COLO668 (cell line): ENCODE measurements at regions not wholly inside any gene's neighbourhood (a gene's known extent, or its start where the extent isn't known, plus 50 kb on each side); places are given as distances from the start of the nearest gene placed in this dataset.
"Not testable (repeated sequence)": the region's sequence is repeated elsewhere in the genome, so short reads cannot be mapped to it uniquely, and the experiment has no call there.

ENCODE experiments used
- DNase-seq: peaks from one replicate; lab custom pipeline; 2025; ENCODE audit not compliant: unreplicated experiment; lab: John Stamatoyannopoulos, UW

DNA sequence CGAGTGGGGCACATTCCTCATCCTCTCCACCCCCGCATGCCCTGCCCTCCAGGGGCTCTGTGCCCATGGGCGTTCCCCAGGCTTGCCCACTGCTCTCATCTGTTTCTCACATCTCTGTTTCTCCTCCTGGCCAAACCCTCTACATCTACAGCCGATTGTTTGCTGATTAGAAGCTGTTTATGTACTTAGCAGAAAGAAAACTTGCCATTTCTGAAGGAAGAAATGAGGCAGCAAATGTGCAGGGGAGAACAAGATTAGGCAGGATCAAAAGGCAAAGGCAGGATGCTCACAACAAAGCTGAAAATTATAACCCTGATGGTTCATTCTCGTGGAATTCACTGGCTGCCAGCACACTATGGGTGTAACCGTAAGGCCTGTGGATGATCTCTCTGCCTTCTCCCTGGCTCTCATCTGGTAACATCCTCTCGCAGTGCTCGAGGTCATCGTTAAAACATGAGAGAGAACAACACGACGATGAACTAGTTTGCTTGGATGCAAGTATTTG, 111.6 kb upstream of the KLF14 start:
- DNase-seq = no peak

DNA sequence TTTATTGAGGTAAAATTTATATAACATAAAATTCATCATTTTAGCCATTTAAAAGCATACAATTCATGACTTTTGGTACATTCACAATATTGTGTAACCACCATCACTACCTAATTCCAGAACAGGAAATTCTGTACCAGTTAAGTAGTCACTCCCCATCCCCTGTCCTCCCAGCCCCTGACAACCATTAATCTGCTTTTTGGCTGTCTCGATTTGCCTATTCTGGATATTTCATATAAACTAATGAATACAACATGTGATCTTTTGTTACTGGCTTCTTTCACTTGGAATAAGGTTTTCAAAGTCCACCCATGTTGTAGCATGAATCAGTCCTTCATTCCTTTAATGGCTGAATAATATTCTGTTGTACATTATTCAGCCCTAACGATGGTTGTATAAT, 115.6 kb upstream of the KLF14 start:
- DNase-seq = no peak

DNA sequence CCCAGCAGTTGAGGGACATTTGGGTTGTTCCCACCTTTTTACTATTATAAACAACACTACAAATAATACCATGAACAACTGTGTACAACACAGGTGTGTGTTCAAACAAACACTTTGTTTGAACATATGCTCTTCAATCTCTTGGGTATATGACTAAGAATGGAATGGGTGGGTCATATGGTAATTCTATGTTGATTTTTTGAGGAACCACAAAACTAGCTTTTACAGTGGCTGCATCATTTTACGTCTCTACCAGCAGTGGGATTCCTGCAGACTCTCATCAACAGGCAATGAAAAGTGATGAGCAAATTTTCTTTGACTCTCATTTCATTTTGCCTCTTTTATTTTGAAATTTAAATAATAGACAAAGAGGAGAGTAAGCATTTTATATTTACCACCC, 116.9 kb upstream of the KLF14 start:
- no peak for DNase-seq

DNA sequence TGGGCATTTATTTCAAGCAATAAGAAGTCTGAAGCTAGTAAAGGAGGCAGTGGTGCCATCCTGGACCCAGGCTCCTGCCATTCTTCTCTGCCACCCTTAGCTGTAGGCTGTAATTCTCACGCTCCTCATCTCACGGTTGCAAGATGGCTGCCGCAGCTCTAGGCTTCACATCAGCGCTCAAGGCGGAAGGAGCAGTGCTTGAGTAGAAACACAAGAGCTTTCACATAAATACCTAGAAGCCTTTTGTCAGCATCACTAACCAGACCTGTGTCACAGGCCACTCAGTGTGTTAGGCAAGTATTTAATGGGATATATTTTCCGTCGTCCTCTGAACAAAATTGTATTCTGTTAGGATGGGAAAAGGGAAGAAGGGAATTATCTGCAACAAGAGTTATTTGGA, 118.9 kb upstream of the KLF14 start:
- no peak for DNase-seq

DNA sequence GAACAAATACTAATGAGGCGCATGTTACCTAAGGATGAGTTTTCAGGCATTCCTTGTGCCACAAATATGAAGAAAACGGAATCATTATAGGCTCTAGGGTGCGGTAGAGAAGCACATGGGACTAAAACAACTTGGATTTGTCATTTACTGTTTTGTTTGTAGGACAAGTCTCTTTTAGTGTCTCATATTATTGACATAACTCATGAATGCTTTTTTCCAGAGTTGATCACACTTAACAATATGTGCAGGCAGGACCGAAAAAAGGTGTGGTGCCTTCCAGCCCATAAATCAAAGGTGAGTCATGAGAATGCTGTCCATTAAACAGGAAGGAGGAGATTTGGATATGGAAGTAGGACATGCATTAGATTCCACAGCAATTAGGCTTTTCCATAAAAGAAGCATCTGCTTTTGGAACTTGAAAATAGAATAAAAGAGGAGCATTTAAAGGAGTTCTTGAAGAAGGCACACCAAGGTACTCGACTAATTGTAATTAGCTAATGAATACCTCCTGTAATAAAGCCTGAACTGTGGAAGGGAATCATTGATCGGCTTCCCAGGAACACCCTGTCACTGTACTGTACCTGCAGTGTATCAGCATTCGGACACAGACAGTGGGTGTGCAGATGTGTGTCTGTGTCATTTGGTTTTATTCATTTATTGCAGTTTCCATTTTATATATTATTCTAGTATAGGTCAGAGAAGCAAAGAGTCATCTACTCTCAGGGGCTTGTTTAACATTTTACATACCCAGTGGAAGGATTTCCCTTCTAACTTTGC, 119.7 kb upstream of the KLF14 start:
- DNase-seq = no peak

DNA sequence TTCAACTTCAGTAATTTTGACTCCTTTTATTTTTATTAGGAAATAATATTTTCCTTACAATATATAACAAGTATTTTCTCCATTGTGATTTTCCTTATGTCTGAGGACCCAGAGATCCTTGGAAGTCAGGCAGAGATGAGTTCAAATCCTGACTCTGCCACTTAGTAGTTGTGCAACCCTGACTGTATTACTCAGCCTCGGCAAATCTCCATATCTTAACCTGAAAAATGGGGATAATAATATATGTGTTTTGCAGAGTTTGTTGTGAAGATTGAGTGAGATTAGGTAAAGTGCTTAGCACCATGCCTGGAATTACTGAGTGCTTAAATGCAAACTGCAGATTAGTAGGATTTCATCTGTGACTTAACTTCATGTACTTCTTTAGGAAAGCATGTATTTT, 120.5 kb upstream of the KLF14 start:
- no peak for DNase-seq

DNA sequence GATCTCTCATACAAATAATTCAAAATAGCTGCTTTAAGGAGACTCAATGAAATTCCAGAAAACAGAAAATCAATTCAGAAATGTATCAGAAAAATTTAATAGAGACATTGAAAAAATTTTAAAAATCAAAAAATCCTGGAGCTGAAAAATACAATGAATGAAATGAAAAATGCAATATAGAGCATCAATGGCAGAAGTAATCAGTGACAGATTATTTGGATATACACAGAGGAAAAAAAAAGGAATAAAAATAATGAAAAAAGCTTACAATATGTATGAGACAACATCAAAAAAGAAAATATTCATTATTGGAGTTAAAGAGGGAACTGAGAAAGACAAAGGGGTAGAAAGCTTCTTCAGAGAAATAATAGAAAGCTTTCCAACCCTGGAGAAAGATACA, 122.9 kb upstream of the KLF14 start:
- DNase-seq = no peak

DNA sequence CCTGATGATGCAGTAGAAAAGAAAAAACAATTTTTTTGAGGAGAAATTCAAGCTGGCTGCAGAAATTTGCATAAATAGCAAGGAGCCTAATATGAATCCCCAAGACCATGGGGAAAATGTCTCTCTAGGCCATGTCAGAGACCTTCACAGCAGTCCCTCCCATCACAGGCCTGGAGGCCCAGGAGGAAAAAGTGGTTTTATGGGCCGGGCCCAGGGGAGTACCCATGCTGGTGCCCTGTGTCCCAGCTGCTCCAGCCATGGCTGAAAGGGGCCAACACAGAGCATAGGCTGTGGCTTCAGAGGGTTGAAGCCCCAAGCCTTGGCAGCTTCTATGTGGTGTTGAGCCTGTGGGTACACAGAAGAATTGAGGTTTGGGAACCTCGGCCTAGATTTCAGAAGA, 126.8 kb upstream of the KLF14 start:
- not testable (repeated sequence) for DNase-seq

DNA sequence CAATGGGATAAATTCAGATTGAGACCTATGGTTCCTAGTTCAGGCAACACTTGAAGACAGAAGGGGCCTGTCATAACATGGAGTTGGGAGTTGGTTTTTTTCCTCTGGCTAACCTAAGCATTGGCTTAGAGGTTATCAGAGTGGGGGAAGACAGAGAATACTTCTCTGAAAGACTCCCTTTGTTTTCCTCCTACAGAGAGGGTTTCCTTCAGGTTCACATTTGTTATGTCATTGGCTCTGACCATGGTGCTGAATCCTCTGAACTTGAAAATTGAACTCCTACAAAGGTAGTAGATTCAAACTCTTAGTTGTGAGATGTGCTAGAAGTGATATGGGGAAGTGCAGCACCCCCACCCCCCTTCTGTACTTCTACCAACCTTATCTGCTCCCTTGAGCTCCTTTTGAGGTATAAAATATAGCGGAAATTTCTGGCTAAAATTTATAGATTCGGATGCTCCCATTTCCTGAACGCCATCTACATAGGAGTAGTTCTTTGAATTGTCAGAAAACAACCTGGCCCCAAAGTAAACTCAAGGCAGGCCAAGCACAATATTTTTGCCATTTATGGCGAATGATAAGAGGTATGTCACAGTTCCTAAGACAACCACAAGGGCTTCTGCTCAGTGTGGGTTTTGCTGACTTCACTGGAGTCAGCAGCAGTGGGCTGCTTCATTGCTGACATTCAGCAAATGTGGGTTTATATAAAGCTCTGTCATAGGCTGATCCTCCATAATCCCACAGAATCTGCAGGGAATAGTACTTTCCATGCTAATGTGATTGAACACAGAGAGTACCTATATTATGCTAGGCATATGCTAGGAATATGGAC, 131.6 kb upstream of the KLF14 start:
- DNase-seq = no peak

DNA sequence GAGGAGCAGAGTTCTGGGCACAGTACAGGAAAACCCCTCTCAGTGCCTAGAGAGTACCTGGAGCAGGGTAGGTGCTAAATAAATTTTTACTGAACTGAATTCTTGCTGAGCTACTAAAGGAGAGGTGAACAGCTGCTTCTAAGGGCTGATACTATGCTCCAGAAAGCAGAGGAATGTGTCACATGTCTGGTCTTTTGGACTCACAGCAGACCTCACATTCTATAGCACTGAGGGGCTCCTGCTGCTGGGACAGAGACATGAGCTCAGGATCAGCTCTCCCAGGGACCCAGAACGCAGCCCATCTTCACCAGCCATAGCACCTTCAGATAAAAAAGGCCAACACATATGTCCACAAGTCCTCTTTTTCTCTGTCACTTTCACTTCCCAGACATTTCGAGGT, 133.0 kb upstream of the KLF14 start:
- no peak for DNase-seq

DNA sequence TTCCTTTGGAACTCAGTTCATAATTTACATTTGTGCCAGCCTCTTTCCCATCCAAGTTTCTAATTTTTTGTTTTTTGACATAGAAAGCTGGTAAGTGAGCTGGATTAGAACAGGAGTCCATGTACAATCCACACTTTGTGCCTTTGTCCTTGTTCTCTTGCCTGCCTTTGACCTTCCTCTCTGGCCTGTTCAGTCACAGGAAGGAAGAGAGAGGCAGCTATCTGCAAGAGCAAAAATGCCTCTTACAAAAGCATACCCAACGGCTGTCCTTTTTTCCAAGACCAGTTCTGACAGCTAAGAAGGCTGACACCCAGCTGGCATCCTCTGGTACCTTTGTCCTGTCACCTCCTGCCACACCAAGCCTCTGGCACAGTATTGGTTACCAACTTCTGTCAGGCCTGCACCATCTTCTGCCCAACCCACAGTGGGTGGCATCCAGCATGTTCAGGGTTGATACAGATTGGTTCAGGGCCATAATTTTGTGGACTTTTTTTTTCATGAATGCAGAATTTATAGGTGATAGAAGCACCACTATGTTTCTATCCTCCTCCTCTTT, 133.7 kb upstream of the KLF14 start:
- no peak for DNase-seq

DNA sequence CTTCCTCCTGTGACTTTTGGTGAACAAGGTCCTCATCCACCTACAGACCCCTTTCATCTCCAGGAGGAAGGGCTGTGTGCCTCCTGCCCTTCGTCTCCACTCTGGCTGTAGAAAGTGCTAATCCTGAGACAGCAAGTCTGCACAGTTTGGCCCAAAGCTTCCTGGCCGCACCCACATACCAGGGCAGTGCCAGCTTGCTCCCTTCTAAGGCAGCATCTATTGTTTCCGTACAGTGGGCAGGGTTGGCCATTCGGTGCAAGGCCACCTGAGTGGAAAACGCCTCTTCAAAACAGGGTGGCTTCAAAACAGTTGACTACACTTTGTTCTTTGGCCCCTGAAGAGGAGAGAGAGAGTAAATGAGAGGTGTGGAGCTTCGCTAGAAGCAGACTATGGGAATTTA, 134.1 kb upstream of the KLF14 start:
- DNase-seq = no peak

DNA sequence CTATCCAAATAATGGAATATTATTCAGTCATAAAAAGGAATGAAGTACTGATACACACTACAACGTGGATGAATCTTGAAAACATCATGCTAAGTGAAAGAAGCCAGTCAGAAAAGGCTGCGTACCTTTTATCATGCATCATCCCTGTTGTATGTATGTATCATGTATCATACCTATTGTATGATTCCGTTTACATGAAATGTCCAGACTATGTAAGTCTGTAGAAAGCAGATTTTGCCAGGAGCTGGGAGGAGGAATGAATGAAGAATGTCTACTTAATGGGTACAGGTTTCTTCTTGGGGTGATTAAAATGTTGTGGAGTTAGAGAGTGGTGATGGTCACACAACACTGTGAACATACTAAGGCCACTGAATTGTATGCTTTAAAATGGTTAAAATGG, 135.9 kb upstream of the KLF14 start:
- no peak for DNase-seq

DNA sequence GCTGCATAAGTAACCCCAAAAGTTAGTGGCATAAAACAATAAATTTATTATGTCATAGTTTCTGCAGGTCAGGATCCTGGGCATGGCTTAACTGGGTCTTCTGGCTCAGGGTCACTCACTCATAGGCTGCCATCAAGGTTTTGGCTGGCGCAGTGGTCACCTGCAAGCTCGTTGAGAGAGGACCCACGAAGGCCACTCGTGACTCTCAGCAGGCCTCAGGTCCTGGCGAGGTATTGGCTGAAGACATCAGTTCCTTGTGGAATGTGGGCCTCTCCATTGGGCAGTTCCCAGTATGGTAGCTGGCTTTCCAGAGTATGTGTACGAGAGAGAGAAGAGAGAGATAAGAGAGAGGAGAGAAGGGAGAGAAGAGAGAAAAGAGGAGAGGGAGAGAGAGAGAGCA, 138.3 kb upstream of the KLF14 start:
- DNase-seq = no peak

DNA sequence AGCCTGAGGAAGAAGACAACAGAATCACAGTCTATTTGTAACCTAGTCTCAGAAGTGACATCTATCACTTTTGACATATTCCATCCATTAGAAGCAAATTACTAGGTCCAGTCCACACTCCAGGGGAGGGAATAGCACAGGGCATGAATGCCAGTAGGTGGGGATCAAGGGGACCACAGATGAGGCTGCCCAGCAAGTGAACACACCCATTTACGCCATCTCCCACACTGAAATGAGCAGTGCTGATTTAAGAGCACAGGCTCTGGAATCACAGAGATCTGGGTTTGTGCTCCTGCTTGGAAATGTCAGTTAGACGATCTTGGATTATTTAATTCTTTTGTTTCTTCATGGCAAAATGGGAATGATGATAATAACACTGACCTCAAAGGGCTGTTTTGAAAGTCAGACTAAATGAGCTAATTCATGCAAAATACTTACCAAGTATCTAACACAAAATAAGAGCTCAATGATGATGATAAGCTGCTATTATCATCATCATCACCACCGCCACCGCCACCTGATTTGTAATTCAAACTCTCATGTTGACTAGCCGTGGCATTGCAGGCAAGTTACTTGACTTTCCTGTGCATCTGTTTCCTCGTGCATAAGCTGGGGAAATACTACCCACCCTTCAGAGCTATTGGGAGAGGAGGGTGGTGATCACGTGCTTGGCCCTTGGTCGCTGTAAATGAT, 138.9 kb upstream of the KLF14 start:
- DNase-seq = no peak

DNA sequence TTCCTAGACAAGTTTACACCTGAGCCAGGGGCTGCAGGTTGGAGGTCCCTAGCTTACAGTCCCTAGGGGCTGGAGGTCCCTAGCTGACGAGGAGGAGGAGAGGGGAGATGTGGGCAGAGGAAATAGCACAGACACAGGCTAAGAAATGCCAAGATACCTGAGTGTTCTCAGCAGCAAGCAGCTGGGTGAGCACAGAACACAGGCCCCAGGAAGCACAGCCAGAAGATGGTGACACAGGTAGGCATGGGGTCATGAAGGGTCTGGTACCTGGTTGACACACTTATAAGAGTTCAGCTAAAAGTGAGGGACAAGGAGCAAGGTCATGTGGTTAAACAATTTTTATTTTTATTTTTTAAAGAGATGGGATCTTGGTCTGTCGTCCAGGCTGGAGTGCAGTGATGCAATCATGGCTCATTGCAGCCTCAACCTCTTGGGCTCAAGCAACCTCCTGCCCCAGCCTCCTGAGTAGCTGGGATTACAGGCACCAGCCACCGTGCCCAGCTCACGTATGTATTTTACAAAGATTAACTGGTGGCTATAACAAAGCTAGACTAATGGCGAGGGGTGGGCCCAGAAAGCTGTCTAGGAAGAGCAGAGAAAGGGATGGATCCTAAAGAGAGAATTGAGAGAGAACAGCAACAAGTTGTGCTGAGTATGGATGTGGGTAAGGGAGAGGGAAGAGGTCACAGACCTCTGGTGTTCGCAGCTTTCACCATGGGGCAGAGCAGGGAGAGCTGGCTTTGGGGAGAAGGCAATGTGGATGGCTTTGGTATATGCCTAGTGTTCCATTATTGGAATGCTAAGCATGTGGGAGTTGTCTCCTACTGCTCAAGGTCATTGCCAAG, 140.3 kb upstream of the KLF14 start:
- no peak for DNase-seq

DNA sequence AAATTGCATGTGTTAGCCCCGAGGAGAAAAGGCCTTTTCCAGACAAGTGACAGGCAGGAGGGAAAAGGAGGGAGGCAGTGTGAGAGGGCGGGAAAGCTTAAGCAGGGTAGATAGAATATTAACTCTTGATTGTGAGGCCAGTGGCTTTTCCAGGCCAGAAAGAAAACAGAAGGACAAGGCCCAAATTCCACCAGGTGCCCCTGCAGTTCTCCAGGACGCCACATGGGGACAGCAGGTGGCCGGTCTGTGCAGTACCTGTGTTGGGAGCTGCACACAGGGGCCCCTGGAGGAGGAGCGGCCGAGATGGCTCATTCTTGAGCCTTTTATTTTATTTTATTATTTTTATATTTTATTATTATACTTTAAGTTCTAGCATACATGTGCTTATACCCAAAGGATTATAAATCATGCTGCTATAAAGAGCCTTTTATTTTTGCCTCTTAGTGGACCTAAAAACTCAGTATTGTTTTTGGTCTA, 141.3 kb upstream of the KLF14 start:
- peak; percentile 60 for DNase-seq

DNA sequence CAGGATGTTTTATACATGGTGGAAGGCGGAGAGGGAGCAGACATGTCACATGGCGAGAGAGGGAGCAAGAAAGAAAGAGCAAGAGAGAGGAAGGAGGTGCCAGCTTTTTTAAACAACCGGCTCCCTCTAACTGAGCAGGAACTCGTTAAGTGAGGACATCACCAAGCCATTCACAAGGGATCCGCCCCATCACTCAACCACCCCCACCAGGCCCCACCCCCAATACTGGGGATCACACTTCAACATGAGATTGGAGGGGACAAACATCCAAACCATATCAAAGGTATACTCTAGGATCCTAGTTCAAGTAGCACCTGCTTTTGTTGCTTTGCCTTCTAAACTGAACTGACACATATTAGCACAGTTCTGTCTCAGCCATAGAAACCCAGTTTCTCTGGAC, 141.9 kb upstream of the KLF14 start:
- DNase-seq = no peak

DNA sequence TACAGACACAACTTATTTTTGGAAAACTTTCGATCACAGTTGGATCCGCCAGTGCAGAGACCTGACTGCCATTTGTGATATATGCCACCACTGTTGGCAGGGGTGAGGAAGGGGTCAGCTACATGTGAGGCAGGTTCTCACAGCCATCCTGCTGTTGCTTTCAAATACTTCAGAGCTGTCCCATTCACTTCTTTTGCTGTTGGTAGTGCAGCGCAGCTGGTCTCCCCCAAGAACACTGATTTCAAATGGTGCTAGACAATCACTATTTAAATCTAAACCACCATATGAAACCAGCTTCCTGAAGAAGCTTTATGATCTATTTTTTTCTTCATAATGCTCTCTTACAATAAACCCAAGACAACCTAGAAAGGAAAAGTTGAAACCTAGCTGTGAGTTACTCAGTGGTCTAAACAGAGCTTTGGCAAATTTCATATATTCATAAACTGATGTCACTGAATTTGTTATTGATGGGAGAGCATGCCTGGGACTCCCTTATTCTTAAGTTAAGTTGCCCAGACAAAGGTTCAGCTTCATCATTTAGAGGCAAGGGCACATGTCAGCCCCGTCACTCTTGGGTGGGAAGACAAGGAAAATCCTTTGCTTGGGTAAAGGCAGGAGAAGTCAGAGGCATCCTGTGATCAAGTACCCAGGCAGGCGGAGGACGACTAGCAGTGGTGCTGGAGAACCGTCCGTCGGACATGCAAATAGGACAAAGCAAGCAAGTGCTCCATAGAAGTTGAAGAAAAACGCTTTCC, 143.4 kb upstream of the KLF14 start:
- DNase-seq = no peak

DNA sequence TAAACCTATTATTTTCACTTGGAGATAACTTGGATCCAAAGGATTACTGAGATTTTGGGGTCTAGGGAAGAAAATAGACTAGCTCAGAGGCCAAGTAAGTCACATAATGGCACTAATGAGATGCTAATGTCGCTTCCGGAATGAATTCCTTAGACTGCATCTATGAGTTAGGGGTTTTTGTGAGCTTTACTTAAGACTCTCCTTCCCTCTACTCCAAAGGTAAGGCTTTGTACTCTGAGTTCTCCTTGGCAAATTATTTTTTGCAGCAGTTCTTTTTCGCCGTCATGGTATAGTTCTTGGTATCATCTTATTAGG, 143.9 kb upstream of the KLF14 start:
- no peak for DNase-seq
